HL-60/S4 (cell line): ENCODE measurements at regions not wholly inside any gene's neighbourhood (a gene's known extent, or its start where the extent isn't known, plus 50 kb on each side); places are given as distances from the start of the nearest gene placed in this dataset.
"Not testable (repeated sequence)": the region's sequence is repeated elsewhere in the genome, so short reads cannot be mapped to it uniquely, and the experiment has no call there.

Experiments
- in situ Hi-C: fragments of 300-500 bp; cut with MboI; formaldehyde crosslinking; loops from 2 replicates; pipeline ENCODE4 v1.14.3; 2022; ENCODE audit warnings: low sequenced_read_pairs

DNA sequence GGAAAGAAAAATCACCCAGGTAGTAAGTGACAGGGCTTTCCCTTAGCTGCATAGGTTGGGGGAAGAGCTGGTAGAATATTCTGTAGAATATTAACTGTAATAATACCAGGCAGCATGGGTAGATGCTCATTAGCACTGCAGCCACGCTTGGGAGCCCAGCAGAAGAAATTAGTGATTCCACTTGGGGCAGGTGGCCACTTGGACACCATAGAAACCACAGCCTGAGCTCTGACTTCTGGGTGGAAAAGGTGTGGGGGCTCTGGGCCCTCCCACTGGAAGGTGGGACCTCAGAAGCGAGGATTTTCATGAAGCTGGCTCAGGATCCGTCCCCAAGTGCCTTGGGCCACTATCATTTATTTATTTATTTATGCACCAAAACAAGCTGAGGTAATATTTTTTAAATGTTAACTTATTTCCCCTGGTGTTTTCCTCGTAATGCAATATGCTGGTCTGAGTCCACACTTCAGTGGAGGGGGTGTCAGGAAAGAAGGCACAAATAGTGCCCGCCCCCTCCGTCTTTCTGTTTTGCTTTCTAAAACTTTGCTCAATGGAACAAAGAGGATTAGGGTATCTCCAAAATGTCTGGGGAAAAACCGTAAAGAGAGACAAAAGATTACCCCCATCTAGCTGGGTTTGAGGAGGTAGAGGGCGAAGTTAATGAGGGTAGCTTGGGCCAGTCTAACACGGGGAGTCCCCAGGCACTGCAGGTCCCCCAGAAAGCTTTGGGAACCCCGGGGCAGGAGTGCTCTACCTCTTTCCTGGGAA lies 75.2 kb upstream of the GADD45A start:
- in situ Hi-C loops, result no loop called here

DNA sequence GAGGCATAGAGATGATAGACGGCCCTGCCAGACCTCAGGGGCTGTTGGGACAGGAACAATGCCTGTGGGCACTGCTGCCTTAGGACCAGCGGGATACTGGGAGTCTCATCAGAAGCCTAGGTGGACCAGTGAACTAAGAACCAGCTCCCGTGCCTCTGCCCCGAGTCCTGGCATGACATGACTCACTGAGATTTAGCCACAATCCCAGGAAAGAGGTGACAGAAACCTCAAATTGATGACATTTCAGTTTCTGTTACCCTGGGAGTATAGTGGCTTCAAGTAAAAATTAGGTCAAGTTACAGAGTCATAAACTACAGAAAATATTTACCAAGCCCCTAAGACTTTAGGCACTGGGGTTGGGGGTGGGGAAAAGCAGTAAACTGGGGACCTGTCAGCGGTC lies 74.6 kb upstream of the GADD45A start:
- in situ Hi-C loops, result no loop called here

DNA sequence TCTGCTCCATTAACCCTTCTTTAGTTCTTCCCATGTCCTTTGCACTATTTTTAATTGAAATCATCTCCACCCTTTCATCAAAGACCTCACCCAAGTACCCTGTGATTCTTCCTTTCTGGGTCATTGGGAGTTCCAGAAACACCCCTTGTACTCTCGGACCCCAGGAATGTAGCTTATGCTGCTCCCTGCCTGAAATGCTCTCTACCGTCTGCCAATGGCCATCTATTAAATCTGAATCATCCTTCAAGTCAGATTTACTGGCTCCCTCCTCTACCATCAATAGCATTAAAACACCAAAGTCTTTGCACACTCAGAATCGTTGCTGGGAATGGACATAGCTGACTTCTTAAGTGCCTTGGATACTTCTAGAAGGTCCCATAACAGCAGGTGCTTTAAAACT lies 73.2 kb upstream of the GADD45A start:
- in situ Hi-C loops, result no loop called here

DNA sequence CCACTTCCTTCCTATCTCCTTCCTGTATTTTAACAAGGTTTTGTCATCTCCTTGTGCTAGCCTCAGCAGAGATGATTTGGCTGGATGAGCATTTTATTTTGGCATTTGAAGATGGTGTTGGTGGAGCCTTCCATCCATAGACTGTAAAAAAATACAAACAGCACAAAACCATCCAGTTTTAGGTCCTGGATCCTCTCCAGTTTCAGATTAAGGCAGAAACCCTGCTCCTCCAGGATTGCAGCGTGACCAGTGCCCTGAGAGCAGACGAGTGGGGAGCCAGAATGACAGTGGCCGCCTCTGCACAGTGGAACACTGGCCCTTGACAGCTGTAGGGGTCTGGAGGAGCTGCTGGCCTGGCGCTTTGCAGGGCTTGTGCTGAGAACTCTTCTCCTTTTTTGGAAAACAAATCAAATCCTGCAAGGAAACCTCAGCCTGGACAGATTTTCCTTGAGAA lies 72.2 kb upstream of the GADD45A start:
- in situ Hi-C loops, result no loop called here

DNA sequence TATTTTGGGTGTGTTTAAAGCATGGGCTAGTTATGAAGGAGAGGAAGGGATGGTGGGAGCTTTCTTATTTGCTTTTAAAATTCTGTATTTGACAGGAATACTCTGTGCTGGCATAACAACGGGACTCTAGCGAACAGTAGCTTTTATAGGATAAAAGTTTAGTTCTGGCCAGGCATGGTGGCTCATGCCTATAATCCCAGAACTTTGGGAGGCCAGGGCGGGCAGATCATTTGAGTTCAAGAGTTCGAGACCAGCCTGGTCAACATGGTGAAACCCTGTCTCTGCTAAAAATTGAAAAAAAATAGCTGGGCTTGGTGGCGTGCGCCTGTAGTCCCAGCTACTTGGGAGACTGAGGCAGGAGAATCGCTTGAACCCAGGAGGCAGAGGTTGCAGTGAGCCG lies 71.5 kb upstream of the GADD45A start:
- in situ Hi-C loops, result not testable (repeated sequence)

DNA sequence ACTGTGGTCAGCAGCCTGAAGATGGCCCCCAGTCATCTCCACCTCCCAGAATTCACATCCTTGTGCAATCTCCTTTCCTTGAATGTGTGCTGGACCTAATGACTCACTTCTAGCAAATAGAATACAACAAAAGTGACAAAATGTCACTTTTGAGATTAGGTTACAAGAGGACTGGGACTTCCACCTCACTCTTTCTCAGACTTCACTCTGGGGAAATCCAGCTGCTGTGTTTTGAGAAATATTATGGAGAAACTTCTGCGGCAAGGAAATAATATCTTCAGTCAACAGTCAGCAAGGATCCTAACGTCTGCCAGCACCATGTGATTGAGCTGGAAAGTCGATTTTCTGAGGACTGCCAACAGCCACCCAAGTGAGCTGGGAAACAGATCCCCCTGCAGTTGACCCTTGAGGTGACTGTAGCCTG lies 70.5 kb upstream of the GADD45A start:
- in situ Hi-C loops, result no loop called here

DNA sequence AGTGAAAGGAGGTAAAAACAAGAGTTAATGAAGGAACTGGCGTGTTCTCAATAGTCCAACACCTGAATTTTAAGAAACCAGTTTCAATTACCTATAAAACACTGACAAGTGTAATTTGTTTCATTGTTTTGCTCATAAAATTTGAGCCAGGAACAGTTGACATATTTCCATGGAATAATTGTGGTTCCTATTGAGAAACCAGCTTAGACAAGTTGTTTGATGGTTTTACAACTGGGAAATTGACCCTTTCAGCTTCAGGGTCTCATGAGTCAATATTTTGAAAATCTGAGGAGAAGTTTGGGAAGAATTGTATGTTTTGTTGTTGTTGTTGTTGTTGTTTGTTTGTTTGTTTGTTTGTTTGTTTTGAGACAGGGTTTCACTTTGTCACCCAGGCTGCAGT lies 69.1 kb upstream of the GADD45A start:
- in situ Hi-C loops, result no loop called here

DNA sequence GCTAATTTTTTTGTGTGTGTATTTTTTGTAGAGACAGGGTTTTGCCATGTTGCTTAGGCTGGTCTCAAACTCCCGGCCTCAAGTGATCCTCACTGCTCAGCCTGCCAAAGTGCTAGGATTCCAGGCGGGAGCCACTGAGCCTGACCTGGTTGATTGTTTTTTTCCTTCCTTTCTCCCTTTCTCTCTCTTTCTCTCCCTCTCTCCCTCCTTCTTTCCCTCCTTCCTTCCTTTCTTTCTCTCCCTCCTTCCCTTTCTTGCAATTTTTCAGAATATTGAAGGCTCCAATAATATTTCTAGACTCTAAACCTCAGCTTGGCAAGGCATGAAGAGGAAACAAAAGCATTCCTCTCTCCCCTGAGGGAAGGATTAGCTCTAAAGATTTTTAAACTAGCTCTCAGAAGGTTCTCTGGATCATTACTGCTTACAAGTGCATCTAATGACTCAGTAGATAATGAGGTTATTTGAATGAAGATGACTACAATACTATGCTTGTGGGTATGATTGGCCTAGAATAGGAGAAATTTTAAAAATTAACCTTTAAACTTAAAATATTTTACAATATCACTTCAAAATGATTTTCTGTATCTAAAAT lies 68.5 kb upstream of the GADD45A start:
- in situ Hi-C loops, result no loop called here

DNA sequence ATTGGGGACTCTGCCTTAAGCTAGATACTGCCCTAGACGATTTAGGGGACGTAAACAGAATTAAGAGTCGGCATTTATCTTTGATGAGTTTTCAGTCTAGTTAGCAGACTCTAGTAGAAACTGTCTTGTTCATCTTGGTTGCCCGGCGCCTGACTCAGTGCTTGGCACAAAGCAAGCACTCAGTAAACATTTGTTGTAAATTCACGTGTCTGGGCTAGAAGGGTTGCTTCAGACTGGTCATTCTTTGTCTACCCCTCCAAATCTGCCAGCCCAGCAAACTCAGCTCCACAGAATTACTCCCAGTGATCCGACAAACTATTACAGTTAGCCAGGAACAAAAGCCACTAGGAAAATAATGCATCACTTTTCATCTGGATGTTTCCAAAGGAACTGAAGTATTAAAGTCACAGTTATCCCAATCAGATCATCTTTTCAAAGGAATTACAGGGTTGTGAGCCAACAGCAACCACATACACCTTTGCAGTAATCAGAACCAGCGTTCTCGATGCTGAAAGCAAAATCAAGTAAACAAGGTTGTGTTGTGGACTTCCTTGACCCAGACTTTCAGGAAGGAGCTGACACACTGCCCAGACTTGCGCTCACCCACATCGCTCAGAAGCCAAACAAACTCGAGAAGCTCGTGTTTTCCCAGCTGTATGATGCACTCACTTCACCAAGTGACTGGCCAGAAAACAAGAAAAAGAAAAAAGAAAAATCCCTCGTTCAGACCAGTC lies 66.5 kb upstream of the GADD45A start:
- in situ Hi-C loops, result no loop called here

DNA sequence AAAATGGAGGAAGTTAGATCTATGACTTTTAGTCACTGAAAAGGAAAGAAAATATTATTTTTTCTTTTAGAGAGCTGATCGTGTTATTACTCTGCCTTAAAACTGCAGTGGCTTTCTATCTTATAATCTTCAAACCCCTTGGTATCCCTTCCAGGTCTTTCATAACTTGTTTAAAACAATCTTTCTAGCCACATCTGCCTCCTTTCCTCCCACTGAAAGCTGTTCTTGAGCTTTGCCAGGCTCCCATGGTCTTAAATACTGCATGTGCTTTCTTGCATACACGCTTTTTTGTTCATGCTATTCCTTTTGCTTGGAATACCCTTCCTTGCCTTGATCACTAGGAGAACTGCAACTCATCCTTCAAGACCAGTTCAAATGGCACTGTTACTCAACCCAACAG lies 65.9 kb upstream of the GADD45A start:
- in situ Hi-C loops, result no loop called here

DNA sequence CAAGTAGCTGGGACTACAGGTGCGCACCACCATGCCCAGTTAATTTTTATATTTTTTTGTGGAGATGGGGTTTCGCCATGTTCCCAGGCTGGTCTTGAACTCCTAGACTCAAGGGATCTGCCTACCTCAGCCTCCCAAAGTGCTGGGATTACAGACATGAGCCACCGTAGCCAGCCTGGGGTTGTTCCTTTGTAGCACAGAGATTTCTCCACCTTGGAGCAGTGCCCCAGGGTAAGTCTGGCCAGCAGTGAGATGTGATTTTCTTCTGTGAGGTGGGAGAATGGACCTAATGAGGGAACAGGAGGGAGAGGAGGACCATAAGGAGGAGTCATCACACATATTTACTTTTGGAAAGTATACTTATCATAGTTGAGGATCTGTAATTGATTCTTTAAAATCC lies 61.1 kb upstream of the GADD45A start:
- in situ Hi-C loops, result no loop called here

DNA sequence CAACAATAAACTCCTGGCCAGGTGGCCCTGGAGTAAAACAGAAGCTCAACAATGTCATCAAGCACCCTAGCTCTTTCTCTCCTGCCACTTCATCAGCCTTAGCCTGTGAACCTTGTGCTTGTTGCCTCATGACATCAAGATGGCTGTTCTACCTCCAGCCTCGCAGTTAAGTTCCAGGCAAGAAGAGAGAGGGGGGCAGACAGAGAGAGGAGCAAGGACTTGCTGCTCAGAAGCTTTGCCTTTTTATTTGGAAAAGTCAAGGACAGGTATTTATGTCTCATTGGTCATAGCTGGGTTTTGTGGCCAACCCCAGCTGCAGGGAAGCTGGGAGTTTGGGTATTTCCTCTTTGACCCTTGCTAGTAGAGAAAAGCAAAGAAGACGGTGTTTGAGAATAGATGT lies 60.3 kb upstream of the GADD45A start:
- in situ Hi-C loops, result no loop called here

DNA sequence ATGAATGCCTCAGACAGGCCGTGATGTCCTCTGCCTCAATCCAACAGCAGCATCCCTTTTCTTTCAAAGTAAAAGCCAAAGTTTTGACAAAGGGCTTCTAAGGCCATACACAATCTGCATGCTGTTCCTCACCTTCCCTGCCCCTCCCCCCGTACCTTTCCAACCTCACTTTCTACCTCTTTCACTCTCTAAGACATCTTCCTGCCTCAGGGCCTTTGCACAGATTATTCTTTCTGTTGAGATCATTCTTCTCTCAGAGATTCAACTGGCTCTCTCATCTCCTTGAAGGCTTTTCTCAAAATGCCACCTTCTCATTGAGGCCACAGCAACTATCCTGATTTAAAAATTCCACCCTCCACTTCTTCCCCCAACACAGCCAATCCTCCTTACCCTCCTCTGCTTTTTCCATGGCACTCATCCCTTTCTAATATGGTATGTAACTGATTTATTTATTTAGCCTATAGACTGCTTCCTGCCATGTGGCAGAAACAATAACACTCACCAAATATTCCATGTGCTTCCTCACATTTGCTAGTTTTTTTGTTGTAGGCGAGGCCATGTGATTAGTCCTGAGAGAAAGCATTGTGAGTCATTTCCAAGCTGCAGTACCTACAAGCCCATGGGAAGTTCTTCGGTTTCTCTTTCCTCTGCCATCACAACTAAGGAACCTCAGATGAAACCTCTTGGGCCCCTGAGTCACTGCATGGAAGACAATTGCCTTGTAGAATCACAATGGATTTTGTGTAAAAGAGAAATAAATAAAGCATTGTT lies 58.7 kb upstream of the GADD45A start:
- in situ Hi-C loops, result no loop called here

DNA sequence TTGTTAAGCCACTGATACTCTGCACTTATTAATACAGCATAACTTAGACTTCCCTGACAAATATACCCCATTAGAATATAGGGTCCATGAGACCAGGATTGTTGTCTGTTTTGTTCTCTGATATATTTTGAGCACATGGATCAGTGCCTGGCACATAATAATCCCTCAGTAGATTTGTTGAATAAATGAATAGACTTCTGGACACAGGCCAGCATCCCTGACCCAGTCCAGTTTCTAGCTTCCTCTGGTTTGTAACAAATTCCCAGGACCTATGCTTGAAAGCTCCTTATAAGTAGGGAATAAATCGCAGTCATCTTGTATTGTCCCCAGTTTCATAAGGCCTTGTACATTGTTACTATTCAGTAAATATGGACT lies 58.2 kb upstream of the GADD45A start:
- in situ Hi-C loops, result no loop called here

DNA sequence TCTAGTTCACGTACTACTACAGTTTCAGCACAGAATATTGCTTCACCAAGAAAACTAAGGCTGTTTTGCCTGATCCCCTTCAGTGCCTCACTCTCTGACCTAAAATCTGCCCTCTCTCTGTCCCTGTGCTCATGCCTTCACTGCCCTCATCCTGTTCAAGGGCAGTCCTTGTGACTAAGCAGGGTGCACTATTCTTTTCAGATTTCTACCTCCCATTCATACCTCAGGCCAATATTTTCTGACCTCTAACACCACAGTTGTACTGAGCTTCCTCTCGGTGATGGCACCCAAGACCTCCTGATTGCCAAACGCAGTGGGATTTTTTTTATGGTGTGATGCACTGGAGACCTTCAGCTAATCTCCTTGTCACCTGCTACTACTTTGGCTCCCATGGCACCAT lies 57.7 kb upstream of the GADD45A start:
- in situ Hi-C loops, result no loop called here

DNA sequence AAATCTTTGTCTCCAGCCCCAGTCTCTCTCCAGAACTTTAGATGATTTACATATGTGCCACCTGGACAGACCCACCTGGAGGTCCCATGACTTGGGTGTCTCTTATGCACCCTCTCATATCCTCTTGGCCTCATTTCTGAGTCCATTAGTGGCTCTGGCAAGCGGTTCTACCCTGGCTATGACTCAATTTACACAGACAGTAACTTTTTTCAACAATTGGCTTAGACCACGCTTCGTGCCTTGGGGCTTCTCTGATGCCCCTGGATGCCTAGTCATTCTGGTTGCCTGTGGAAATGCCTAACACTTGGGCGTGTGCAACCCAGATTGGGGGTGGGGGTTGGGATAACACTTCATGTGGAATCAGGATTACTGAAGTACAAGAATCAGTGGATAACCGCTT lies 57.1 kb upstream of the GADD45A start:
- in situ Hi-C loops, result no loop called here

DNA sequence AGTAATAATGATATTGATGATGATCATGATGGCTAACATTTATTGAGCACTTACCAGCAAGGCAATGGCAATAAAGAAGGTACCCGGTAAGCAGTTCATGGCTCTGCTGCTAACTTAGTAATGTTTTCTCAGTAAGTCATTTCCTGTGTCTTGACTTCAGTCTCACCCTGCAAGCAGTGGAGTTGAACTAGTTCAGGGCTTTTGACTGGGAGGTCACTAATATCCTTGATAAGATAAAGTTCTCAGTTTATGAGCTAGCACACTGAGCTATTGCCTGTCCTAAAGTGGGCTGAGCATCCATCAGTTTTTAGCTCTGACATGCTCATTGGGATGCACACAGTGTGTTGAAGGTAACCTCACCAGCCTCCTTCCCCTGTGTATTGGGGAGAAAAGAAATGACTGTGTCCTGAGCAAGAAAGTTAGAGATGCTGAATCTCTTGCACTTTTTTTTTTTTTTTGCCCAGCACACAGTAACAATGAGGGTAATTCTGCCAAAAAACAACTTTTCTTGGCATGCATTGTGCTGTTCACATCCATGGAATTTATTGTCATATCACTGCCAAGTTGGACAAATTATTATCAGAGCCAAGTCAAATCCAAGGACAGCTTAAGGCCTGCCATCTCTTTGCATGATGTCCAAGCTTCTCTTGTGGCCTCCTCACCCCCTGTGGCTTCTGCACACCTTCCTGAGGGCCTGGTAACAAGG lies 55.5 kb upstream of the GADD45A start:
- in situ Hi-C loops, result no loop called here

DNA sequence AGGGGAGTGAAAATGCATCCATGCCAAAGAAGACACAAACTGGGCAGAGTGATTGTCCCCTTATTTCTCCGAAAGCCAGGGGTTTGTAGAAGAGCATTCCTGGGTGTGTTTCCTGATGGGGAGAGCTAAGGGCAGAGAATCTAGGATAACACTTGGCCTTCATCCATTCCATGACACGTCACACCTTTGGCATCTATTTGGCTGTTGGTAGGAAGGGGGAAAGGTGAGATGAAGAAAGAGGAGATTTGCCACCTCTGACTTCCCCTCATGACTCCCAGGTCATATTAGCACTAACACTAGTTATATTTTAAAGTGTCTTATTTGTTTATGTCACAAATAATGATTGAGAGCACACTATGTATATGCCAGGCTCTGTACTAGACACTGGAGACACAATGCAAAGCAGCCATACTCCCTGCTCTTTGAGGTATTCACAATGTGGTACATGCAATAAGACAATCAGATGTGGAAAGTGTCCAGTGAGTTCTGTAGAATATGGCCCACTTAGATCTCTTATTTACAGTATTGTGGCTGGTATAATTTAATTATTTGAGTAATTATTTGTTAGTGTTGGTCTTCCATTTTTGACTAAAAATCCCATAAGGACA lies 54.5 kb upstream of the GADD45A start:
- in situ Hi-C loops, result no loop called here

DNA sequence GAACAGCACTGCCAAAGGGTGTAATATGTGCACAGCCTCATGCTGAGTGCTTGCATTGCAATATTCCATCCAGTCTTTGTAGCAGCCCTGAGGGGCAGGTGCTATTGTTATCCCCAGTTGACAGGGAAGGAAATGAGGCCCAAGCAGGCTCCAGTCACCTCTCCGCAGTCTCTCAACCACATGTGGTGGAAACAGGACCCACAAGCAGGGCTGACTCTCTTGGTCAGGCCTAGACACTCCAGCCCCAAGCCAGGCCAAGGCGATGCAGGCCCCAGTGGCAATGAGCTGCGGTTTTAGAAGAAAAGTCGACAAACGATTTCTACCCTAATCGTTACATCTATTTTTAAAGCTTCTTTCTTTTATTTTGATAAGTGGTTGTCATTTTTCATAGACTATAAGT lies 52.6 kb upstream of the GADD45A start:
- in situ Hi-C loops, result no loop called here
